Bronchial epithelial cell (primary cell): ENCODE measurements at regions not wholly inside any gene's neighbourhood (a gene's known extent, or its start where the extent isn't known, plus 50 kb on each side); places are given as distances from the start of the nearest gene placed in this dataset.

Experiments used
- DNase-seq: peaks from one replicate; pipeline ENCODE4 v3.0.0-alpha.2; 2010; ENCODE audit warnings: low read depth
- FAIRE-seq: peaks from 2 replicates; lab custom pipeline; 2011; peaks lifted over from hg19 to GRCh38; lab: Jason Lieb, UNC
- H3K27me3 ChIP-seq: 2 replicates; pipeline ENCODE4 v1.5.1; 2011; ENCODE audit warnings: low read length; ENCODE audit not compliant: control insufficient read depth, insufficient read depth
- H3K36me3 ChIP-seq: 2 replicates; pipeline ENCODE4 v1.5.1; 2011; ENCODE audit warnings: low read length; ENCODE audit not compliant: control insufficient read depth, insufficient read depth
- H3K4me3 ChIP-seq: 2 replicates; pipeline ENCODE4 v1.5.1; 2011; ENCODE audit warnings: mild to moderate bottlenecking, low read depth, low read length, control low read depth
- TF ChIP-seq, protein P1 (sequence below): IDR thresholded peaks from 2 replicates; pipeline ENCODE4 v1.5.1; 2011; ENCODE audit warnings: mild to moderate bottlenecking, moderate library complexity, low read length, control low read depth, inconsistent platforms; ENCODE audit not compliant: insufficient read depth, severe bottlenecking

DNA sequence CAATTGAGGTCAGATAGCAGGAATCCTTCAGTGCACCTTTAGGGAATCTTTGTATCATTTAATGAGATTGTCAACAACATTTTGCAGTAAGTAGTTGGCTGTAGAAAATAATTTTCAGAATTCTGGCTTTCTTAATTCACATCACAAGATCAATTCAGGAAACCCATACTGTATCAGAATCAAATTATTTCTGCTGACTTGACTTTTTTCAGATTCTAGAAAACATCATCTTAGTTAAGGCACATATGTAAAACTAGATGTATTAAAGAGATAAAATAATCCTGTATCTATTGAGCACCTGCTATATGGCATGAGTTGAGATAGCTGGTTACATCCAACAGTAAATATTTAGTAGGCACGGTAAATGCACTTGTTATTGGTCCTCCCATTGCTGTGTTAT is 791.4 kb downstream of the TDRD15 start:
- Histone ChIP-seq H3K4me3 (no peak overlapping the region), H3K36me3 (no peaks in the 10 kb centered on the region), H3K27me3 (no peaks in the 10 kb centered on the region)
- TF ChIP-seq, protein P1, sequence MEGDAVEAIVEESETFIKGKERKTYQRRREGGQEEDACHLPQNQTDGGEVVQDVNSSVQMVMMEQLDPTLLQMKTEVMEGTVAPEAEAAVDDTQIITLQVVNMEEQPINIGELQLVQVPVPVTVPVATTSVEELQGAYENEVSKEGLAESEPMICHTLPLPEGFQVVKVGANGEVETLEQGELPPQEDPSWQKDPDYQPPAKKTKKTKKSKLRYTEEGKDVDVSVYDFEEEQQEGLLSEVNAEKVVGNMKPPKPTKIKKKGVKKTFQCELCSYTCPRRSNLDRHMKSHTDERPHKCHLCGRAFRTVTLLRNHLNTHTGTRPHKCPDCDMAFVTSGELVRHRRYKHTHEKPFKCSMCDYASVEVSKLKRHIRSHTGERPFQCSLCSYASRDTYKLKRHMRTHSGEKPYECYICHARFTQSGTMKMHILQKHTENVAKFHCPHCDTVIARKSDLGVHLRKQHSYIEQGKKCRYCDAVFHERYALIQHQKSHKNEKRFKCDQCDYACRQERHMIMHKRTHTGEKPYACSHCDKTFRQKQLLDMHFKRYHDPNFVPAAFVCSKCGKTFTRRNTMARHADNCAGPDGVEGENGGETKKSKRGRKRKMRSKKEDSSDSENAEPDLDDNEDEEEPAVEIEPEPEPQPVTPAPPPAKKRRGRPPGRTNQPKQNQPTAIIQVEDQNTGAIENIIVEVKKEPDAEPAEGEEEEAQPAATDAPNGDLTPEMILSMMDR = no peak
- DNase-seq (no peak), FAIRE-seq (no peak)

DNA sequence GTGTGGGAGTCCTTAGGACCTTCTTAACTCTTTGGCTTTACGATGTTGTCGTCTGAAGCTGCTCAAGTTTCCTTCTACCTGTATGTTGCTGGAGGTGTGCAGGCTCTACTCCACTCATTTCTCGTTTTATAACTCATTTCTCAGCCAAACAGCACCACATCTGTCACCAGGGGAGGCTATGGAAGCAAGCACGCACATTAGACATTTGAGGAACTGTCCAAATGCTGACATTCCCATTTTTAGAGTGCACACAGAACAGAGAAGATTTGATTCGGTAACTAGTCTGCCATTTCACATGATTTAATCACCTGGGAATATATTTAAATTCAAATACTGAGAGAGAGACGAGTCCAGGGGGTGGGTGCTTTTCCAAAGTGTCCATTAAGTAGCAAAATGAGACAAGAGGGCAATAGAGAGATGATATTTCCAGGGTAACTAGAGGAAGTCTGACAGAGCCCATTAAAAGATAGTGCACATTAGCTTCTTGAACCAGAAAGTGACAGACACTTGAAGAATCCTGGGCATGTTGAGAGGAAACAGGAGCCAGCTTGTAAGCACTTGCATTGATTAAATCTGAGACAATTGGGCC is 793.3 kb downstream of the TDRD15 start:
- DNase-seq = no peak
- no peak for FAIRE-seq

DNA sequence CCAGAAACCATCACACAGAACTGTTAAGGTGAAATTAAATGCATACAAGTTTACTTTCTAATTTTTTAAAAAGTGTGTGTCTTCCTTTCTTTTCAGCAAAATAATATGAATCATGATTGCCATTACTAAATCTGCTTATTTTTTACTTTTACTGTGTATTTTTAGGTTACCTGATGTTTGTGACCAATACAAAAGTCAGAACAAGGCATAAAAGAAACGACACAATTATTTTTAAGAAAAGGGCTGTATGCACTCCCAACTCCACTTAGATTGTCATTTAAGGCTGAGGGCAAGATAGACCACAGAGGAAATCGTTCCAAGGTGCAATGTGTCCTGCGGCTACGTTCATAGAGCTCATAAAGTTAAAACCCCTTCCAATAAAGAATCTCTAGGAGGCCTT is 797.0 kb downstream of the TDRD15 start:
- Histone ChIP-seq H3K36me3 (no peaks in the 10 kb centered on the region), H3K4me3 (no peak overlapping the region), H3K27me3 (no peaks in the 10 kb centered on the region)
- FAIRE-seq (no peak), DNase-seq (no peak)
- TF ChIP-seq, protein P1 = no peak

More for the DNA sequence above, 793.3 kb downstream of the TDRD15 start:
- no peaks in the 10 kb centered on the region for H3K36me3 ChIP-seq
- no peaks in the 10 kb centered on the region for H3K27me3 ChIP-seq
- TF ChIP-seq, protein P1 = no peak
- H3K4me3 ChIP-seq = no peak overlapping the region

DNA sequence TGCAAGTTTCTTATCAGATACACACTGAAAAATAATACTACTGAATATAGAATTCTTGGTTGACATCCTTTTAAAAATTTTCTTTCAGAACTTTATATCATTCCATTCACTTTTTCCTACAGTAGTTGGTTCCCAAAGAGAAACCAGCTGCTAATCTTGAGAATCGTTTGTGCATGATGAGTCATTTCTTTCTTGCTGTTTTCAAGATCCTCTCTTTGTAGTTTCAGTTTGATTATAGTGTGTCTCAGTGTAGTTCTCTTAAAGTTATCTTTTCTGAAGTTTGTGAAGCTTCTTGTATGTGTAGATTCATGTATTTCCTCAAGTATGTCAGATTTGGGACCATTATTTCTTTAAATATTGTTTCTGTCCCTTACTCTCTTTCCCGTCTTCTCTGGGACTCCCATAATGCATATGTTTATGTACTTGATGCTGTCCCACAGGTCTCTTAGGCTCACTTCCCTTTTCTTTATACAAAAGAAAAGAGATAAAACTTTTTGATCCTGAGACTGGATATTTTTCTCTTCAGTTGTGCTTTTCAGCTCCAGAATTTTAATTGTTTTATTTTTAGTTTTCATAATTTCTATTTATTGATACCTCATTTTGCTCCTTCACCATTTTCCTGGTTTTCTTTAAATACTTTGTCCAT is 801.0 kb downstream of the TDRD15 start:
- H3K27me3 ChIP-seq = no peaks in the 10 kb centered on the region
- no peak for DNase-seq
- H3K36me3 ChIP-seq = no peaks in the 10 kb centered on the region
- H3K4me3 ChIP-seq = no peak overlapping the region
- TF ChIP-seq, protein P1 = no peak
- FAIRE-seq = no peak

DNA sequence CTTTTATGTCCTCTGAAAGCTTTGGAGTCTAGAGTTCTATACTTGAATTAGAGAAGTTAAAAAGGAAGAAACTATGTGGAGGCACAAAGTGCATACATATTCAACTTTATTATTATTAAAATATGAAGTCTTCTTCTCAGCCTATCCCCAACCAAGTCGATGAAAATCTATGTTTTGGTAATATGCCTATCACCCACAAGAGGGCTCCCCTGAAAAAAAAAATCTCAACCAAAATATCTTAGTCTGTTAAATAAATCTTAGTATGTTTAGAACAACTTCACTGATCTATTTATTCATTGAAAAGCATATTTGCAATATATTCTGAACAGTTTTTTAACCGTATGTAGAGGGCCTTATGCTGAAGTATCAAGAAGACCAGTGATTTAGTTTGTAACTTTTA is 804.5 kb downstream of the TDRD15 start:
- no peaks in the 10 kb centered on the region for H3K36me3 ChIP-seq
- no peak for FAIRE-seq
- TF ChIP-seq, protein P1 = no peak
- no peak for DNase-seq
- H3K4me3 ChIP-seq = no peak overlapping the region
- H3K27me3 ChIP-seq = no peaks in the 10 kb centered on the region
